ENCODE measurements at regions not wholly inside any gene's neighbourhood (a gene's known extent, or its start where the extent isn't known, plus 50 kb on each side); places are given as distances from the start of the nearest gene placed in this dataset.

- Histone ChIP-seq H3K27me3 (ENCODE audit: control insufficient read depth, insufficient read depth, low read length, poor library complexity, severe bottlenecking) (no peaks in the 10 kb centered on the region), H3K36me3 (ENCODE audit: control insufficient read depth, insufficient read depth, low read length) (no peaks in the 10 kb centered on the region), H3K27ac (ENCODE audit: low read depth, low read length) (no peak overlapping the region), H3K9ac (ENCODE audit: extremely low read depth, low read length, poor library complexity, severe bottlenecking) (no peak overlapping the region), H3K4me3 (ENCODE audit: low read length) (no peak overlapping the region), H3K4me1 (ENCODE audit: control insufficient read depth, insufficient read depth, low read length) (no peaks in the 10 kb centered on the region), H3K9me3 (ENCODE audit: control insufficient read depth, low read length) (no peaks in the 10 kb centered on the region)
- Mint-ChIP-seq H3K27ac (no peak overlapping the region), H3K4me3 (no peak overlapping the region), H3K9me3 (no peaks in the 10 kb centered on the region), H3K36me3 (ENCODE audit: low read depth) (no peaks in the 10 kb centered on the region), H3K4me1 (peaks cover 8% of the 10 kb centered on the region), H3K27me3 (ENCODE audit: insufficient read depth) (no peaks in the 10 kb centered on the region)
- DNase-seq, result no peak
- TF ChIP-seq, protein P1, sequence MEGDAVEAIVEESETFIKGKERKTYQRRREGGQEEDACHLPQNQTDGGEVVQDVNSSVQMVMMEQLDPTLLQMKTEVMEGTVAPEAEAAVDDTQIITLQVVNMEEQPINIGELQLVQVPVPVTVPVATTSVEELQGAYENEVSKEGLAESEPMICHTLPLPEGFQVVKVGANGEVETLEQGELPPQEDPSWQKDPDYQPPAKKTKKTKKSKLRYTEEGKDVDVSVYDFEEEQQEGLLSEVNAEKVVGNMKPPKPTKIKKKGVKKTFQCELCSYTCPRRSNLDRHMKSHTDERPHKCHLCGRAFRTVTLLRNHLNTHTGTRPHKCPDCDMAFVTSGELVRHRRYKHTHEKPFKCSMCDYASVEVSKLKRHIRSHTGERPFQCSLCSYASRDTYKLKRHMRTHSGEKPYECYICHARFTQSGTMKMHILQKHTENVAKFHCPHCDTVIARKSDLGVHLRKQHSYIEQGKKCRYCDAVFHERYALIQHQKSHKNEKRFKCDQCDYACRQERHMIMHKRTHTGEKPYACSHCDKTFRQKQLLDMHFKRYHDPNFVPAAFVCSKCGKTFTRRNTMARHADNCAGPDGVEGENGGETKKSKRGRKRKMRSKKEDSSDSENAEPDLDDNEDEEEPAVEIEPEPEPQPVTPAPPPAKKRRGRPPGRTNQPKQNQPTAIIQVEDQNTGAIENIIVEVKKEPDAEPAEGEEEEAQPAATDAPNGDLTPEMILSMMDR (conservative IDR thresholded peaks at IDR 0.05), result no peak
- WGBS, 2 experiments (ENCODE audit: insufficient coverage in 1 of 2, insufficient read length in 1 of 2), result 86 to 96% methylated on average over 1 to 2 of the region's 2 CpGs
Observed at GRCh38 chr1:30280572-30280971, 442.8 kb downstream of the MATN1 start.

- TF ChIP-seq, protein P1 (conservative IDR thresholded peaks at IDR 0.05), result no peak
- 77 to 90% methylated on average over 5 to 6 of the region's 6 CpGs for WGBS, 2 experiments (ENCODE audit: insufficient coverage in 1 of 2, insufficient read length in 1 of 2)
- DNase-seq, result peak; percentile 38
Observed at GRCh38 chr1:30277911-30278310, 445.5 kb downstream of the MATN1 start.

GRCh38 chr1:30277415-30277814, 446.0 kb downstream of the MATN1 start:
- H3K27ac Mint-ChIP-seq, result no peak overlapping the region
- Histone ChIP-seq H3K9ac (ENCODE audit: extremely low read depth, low read length, poor library complexity, severe bottlenecking) (no peak overlapping the region), H3K27me3 (ENCODE audit: control insufficient read depth, insufficient read depth, low read length, poor library complexity, severe bottlenecking) (no peaks in the 10 kb centered on the region), H3K36me3 (ENCODE audit: control insufficient read depth, insufficient read depth, low read length) (no peaks in the 10 kb centered on the region), H3K4me3 (ENCODE audit: low read length) (no peak overlapping the region), H3K27ac (ENCODE audit: low read depth, low read length) (no peak overlapping the region), H3K4me1 (ENCODE audit: control insufficient read depth, insufficient read depth, low read length) (no peaks in the 10 kb centered on the region), H3K9me3 (ENCODE audit: control insufficient read depth, low read length) (peaks cover 4% of the 10 kb centered on the region)
- peaks cover 5% of the 10 kb centered on the region for H3K4me1 Mint-ChIP-seq
- 63 to 80% methylated on average over 1 of the region's 1 CpG for WGBS, 2 experiments (ENCODE audit: insufficient coverage in 1 of 2, insufficient read length in 1 of 2)
- no peaks in the 10 kb centered on the region for H3K36me3 Mint-ChIP-seq (ENCODE audit: low read depth)
- TF ChIP-seq, protein P1 (conservative IDR thresholded peaks at IDR 0.05), result no peak
- H3K27me3 Mint-ChIP-seq (ENCODE audit: insufficient read depth), result no peaks in the 10 kb centered on the region
- no peak for DNase-seq
- no peaks in the 10 kb centered on the region for H3K9me3 Mint-ChIP-seq
- no peak overlapping the region for H3K4me3 Mint-ChIP-seq

More at GRCh38 chr1:30277911-30278310, 445.5 kb downstream of the MATN1 start:
- H3K27ac Mint-ChIP-seq, result no peak overlapping the region
- H3K36me3 Mint-ChIP-seq (ENCODE audit: low read depth), result no peaks in the 10 kb centered on the region
- H3K4me3 ChIP-seq (ENCODE audit: low read length), result no peak overlapping the region
- no peaks in the 10 kb centered on the region for H3K27me3 ChIP-seq (ENCODE audit: control insufficient read depth, insufficient read depth, low read length, poor library complexity, severe bottlenecking)
- H3K9ac ChIP-seq (ENCODE audit: extremely low read depth, low read length, poor library complexity, severe bottlenecking), result no peak overlapping the region
- H3K9me3 Mint-ChIP-seq, result no peaks in the 10 kb centered on the region
- no peak overlapping the region for H3K27ac ChIP-seq (ENCODE audit: low read depth, low read length)
- peaks cover 4% of the 10 kb centered on the region for H3K9me3 ChIP-seq (ENCODE audit: control insufficient read depth, low read length)
- no peaks in the 10 kb centered on the region for H3K27me3 Mint-ChIP-seq (ENCODE audit: insufficient read depth)
- peaks cover 2% of the 10 kb centered on the region for H3K4me1 Mint-ChIP-seq
- H3K4me3 Mint-ChIP-seq, result no peak overlapping the region
- no peaks in the 10 kb centered on the region for H3K4me1 ChIP-seq (ENCODE audit: control insufficient read depth, insufficient read depth, low read length)
- no peaks in the 10 kb centered on the region for H3K36me3 ChIP-seq (ENCODE audit: control insufficient read depth, insufficient read depth, low read length)

Data from endodermal cell (in vitro differentiated cells).